Tibial nerve (tissue), 4 donors: ENCODE measurements at regions not wholly inside any gene's neighbourhood (a gene's known extent, or its start where the extent isn't known, plus 50 kb on each side); places are given as distances from the start of the nearest gene placed in this dataset.

Experiments
- DNase-seq, 2 donors: peaks; one replicate each; pipeline ENCODE4 v3.0.0-alpha.2; 2019; ENCODE audit warnings: low spot score in 2 of 2
- H3K27ac ChIP-seq, 4 donors: fragments of 200-600 bp; sonication (generic) in 3 of 4; one replicate each; pipeline ENCODE4 v1.5.1; 2017 to 2019; ENCODE audit warnings: mild to moderate bottlenecking in 1 of 4
- H3K27me3 ChIP-seq, 2 donors: fragments of 200-600 bp; sonication (generic) in 1 of 2; one replicate each; pipeline versions ENCODE4 v1.5.1 to v1.6.0; 2017 to 2019
- H3K36me3 ChIP-seq, 3 donors: fragments of 200-600 bp; sonication (generic); one replicate each; pipeline ENCODE4 v1.5.1; 2018 to 2019
- H3K4me1 ChIP-seq, 4 donors: fragments of 200-600 bp; sonication (generic) in 3 of 4; one replicate each; pipeline ENCODE4 v1.5.1; 2017 to 2019
- H3K4me3 ChIP-seq, 4 donors: fragments of 200-600 bp; sonication (generic) in 3 of 4; one replicate each; pipeline ENCODE4 v1.5.1; 2017 to 2019; ENCODE audit warnings: mild to moderate bottlenecking in 1 of 4, moderate library complexity in 1 of 4
- H3K9me3 ChIP-seq, 4 donors: fragments of 200-600 bp; sonication (generic) in 3 of 4; one replicate each; pipeline ENCODE4 v1.5.1; 2017 to 2019
- EP300 ChIP-seq, 2 donors: sonication (generic); formaldehyde crosslinking; IDR thresholded peaks; one replicate each; pipeline ENCODE4 v1.6.1; 2017; ENCODE audit warnings: antibody characterized with exemption in 2 of 2, mild to moderate bottlenecking in 1 of 2
- POLR2A ChIP-seq, 2 donors: fragments of 450-650 bp; IDR thresholded peaks; one replicate each; pipeline ENCODE4 v1.6.1; 2017; ENCODE audit warnings: antibody characterized with exemption in 2 of 2, mild to moderate bottlenecking in 2 of 2, moderate library complexity in 2 of 2
- WGBS, 2 donors: methylation state at CpG; one replicate each; pipeline ENCODE4 v1.1.5; 2018; 5-methylcytosine and 5-hydroxymethylcytosine counted together
- TF ChIP-seq, protein P1 (sequence below), 5 experiments: fragments of 200-600 bp in 3 of 5; fragments of 450-650 bp in 2 of 5; sonication (generic) in 3 of 5; IDR thresholded peaks; one replicate each; pipeline ENCODE4 v1.5.1; 2016 to 2019; ENCODE audit warnings: antibody characterized with exemption in 5 of 5, mild to moderate bottlenecking in 3 of 5, moderate library complexity in 2 of 5

DNA sequence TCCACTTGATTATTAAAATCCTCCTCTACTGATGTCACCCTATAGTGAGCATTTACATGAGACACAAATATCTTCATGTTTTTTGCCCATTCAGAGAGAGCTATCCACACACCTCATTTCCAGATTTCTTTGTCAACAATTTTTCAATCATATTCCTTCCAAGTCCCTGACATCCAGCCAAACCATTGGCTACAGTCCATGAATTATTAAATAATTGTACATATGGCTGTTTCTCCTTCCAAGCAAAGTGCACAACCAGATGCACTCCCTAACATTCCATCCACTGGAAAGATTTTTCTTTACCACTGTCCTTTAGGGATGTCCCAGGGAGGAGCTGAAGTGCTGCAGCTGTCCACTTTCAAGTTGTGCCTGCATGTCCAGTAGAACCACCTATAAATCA is 328.0 kb upstream of the MDFIC2 start:
- no peaks in the 10 kb centered on the region for H3K36me3 ChIP-seq
- no peaks in the 10 kb centered on the region for H3K4me1 ChIP-seq
- DNase-seq, result no peak
- TF ChIP-seq, protein P1, sequence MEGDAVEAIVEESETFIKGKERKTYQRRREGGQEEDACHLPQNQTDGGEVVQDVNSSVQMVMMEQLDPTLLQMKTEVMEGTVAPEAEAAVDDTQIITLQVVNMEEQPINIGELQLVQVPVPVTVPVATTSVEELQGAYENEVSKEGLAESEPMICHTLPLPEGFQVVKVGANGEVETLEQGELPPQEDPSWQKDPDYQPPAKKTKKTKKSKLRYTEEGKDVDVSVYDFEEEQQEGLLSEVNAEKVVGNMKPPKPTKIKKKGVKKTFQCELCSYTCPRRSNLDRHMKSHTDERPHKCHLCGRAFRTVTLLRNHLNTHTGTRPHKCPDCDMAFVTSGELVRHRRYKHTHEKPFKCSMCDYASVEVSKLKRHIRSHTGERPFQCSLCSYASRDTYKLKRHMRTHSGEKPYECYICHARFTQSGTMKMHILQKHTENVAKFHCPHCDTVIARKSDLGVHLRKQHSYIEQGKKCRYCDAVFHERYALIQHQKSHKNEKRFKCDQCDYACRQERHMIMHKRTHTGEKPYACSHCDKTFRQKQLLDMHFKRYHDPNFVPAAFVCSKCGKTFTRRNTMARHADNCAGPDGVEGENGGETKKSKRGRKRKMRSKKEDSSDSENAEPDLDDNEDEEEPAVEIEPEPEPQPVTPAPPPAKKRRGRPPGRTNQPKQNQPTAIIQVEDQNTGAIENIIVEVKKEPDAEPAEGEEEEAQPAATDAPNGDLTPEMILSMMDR (IDR thresholded peaks at IDR 0.05), result no peak
- no peak for TF ChIP-seq POLR2A (IDR thresholded peaks at IDR 0.05)
- no peak for TF ChIP-seq EP300 (IDR thresholded peaks at IDR 0.05)
- no peak overlapping the region for H3K4me3 ChIP-seq
- no peak overlapping the region for H3K27ac ChIP-seq
- H3K27me3 ChIP-seq, result no peaks in the 10 kb centered on the region
- H3K9me3 ChIP-seq, result no peaks in the 10 kb centered on the region

DNA sequence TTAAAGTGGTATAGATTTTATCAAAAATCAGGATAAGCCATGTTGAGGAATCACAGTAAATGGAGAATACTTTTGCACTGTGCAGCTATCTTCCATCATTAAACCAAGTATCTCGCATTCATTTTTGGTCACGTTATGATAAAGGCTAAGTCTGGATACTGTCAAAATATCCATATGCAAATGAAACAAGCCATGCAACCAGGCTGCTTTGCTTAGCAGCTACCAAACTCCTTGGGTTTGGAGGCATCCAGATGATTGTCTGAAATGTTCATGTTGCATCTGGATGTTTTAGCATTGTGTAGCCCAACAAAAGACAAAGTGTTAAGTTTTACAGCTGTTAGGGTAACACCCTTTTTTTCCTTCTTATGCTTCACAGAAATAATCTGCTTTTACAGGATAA is 322.9 kb upstream of the MDFIC2 start:
- Histone ChIP-seq H3K27me3 (no peaks in the 10 kb centered on the region), H3K36me3 (no peaks in the 10 kb centered on the region), H3K27ac (no peak overlapping the region), H3K4me3 (no peak overlapping the region), H3K9me3 (no peaks in the 10 kb centered on the region), H3K4me1 (no peaks in the 10 kb centered on the region)
- TF ChIP-seq, protein P1 (IDR thresholded peaks at IDR 0.05), result no peak
- no peak for TF ChIP-seq EP300 (IDR thresholded peaks at IDR 0.05)
- TF ChIP-seq POLR2A (IDR thresholded peaks at IDR 0.05), result no peak
- WGBS, 2 donors, result 48 to 71% methylated on average over 2 of the region's 2 CpGs
- DNase-seq, result no peak

DNA sequence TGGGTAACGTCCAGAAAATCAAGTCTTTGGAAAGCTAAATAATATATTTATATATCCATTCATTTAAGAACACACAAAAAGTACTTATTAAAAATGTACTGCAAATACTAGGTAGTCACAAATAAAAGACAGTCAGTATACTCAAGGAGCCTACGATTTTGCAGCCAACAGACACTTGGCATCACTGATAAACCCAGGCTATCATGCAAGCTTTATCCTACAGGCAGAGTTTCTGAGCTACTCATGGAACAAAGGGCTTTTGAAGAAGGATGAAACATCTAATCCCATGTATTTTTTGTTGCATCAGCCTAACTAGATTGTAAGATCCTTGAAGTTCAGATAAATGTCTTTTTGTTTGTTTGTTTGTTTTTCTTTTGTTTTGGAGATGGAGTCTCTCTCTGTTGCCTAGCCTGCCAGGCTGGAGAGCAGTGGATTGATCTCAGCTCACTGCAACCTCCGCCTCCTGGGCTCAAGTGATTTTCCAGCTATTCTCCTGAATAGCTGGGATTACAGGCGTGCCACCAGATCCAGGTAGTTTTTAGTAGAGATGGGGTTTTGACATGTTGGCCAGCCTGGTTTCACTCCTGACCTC is 319.4 kb upstream of the MDFIC2 start:
- Histone ChIP-seq H3K36me3 (no peaks in the 10 kb centered on the region), H3K4me1 (no peaks in the 10 kb centered on the region), H3K27ac (no peak overlapping the region), H3K9me3 (no peaks in the 10 kb centered on the region), H3K4me3 (no peak overlapping the region), H3K27me3 (no peaks in the 10 kb centered on the region)
- TF ChIP-seq EP300 (IDR thresholded peaks at IDR 0.05), result no peak
- TF ChIP-seq, protein P1 (IDR thresholded peaks at IDR 0.05), result no peak
- TF ChIP-seq POLR2A (IDR thresholded peaks at IDR 0.05), result no peak
- WGBS, 2 donors, result 64 to 69% methylated on average over 4 of the region's 4 CpGs
- DNase-seq, result no peak

DNA sequence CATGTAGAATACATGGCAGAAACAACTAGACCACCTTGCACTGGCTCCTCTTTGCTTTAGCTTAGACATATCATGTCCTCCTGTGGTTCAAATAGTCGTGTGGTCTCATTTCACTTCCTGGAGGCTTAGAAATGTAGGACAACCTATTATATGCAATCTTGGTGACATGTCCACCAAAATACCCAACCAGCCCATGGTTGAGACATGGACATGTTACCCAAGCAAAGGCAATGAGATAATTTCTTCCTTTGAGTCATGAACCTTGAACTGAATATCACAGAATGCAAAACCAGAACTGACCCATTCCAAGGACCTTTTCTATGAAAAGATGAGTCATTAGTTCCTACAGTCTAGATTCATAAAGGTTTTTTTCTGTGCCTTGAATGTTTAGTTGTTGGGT is 309.0 kb upstream of the MDFIC2 start:
- 86 to 91% methylated on average over 1 of the region's 1 CpG for WGBS, 2 donors
- H3K4me3 ChIP-seq, result no peak overlapping the region
- no peak for TF ChIP-seq EP300 (IDR thresholded peaks at IDR 0.05)
- no peak for TF ChIP-seq POLR2A (IDR thresholded peaks at IDR 0.05)
- TF ChIP-seq, protein P1 (IDR thresholded peaks at IDR 0.05), result no peak
- H3K36me3 ChIP-seq, result no peaks in the 10 kb centered on the region
- no peaks in the 10 kb centered on the region for H3K27me3 ChIP-seq
- H3K4me1 ChIP-seq, result no peaks in the 10 kb centered on the region
- H3K9me3 ChIP-seq, result no peaks in the 10 kb centered on the region
- no peak for DNase-seq
- H3K27ac ChIP-seq, result no peak overlapping the region

- H3K4me3 ChIP-seq, result no peak overlapping the region
- H3K27me3 ChIP-seq, result no peaks in the 10 kb centered on the region
- no peak for DNase-seq
- 51 to 53% methylated on average over 2 of the region's 2 CpGs for WGBS, 2 donors
- no peak overlapping the region for H3K27ac ChIP-seq
- H3K4me1 ChIP-seq, result no peaks in the 10 kb centered on the region
- no peaks in the 10 kb centered on the region for H3K36me3 ChIP-seq
- no peaks in the 10 kb centered on the region for H3K9me3 ChIP-seq
- TF ChIP-seq, protein P1 (IDR thresholded peaks at IDR 0.05), result no peak
- TF ChIP-seq EP300 (IDR thresholded peaks at IDR 0.05), result no peak
- TF ChIP-seq POLR2A (IDR thresholded peaks at IDR 0.05), result no peak
Observed at GRCh38 chr3:70620956-70621355, 308.5 kb upstream of the MDFIC2 start.
